GM23338 (cell line): ENCODE measurements at regions not wholly inside any gene's neighbourhood (a gene's known extent, or its start where the extent isn't known, plus 50 kb on each side); places are given as distances from the start of the nearest gene placed in this dataset.

Experiments used
- ATAC-seq: fragments of 200-7000 bp; cut with Tn5 transposase; 3 replicates; pipeline ENCODE4 v1.9.1; 2020
- DNase-seq: peaks from one replicate; pipeline ENCODE4 v3.0.0-alpha.2; 2015; ENCODE audit warnings: low spot score
- H2AFZ ChIP-seq: fragments of 200-600 bp; sonication (generic); 2 replicates; pipeline ENCODE4 v1.8.0; 2016; ENCODE audit warnings: antibody characterized with exemption, mild to moderate bottlenecking, moderate library complexity
- H3F3A ChIP-seq: fragments of 200-600 bp; sonication (generic); replicated peaks from 2 replicates; pipeline ENCODE4 v1.8.0; 2017; ENCODE audit warnings: antibody characterized with exemption, mixed run types, low read depth
- H3K27ac ChIP-seq: fragments of 200-600 bp; sonication (generic); 2 replicates; pipeline ENCODE4 v1.6.1; 2016; ENCODE audit warnings: low read depth
- H3K27me3 ChIP-seq: fragments of 200-600 bp; sonication (generic); 2 replicates; pipeline ENCODE4 v1.8.0; 2016; ENCODE audit warnings: mild to moderate bottlenecking, mixed run types, moderate library complexity; ENCODE audit not compliant: insufficient read depth
- H3K36me3 ChIP-seq: fragments of 200-600 bp; sonication (generic); 2 replicates; pipeline ENCODE4 v1.8.0; 2016; ENCODE audit warnings: mild to moderate bottlenecking; ENCODE audit not compliant: insufficient read depth
- H3K4me1 ChIP-seq: fragments of 200-600 bp; sonication (generic); 2 replicates; pipeline ENCODE4 v1.8.0; 2016; ENCODE audit warnings: mild to moderate bottlenecking, moderate library complexity; ENCODE audit not compliant: insufficient read depth
- H3K4me2 ChIP-seq: fragments of 200-600 bp; sonication (generic); 2 replicates; pipeline ENCODE4 v1.7.1; 2017; ENCODE audit warnings: mixed run types
- H3K4me3 ChIP-seq: fragments of 200-600 bp; sonication (generic); 2 replicates; pipeline ENCODE4 v1.6.1; 2016; ENCODE audit warnings: mixed run types
- H3K79me2 ChIP-seq: fragments of 200-600 bp; sonication (generic); replicated peaks from 2 replicates; pipeline ENCODE4 v1.8.0; 2017; ENCODE audit warnings: mild to moderate bottlenecking; ENCODE audit not compliant: insufficient read depth
- H3K9me2 ChIP-seq: fragments of 200-600 bp; sonication (generic); 2 replicates; pipeline ENCODE4 v1.8.0; 2017; ENCODE audit not compliant: insufficient read depth
- H4K20me1 ChIP-seq: fragments of 200-600 bp; sonication (generic); replicated peaks from 2 replicates; pipeline ENCODE4 v1.8.0; 2017; ENCODE audit warnings: mild to moderate bottlenecking; ENCODE audit not compliant: insufficient read depth
- H3K27ac Mint-ChIP-seq: 2 replicates; pipeline ENCODE4 v1.8.0; 2020; ENCODE audit warnings: inconsistent platforms, mild to moderate bottlenecking, moderate library complexity, mixed read lengths
- H3K27me3 Mint-ChIP-seq: 3 replicates; pipeline ENCODE4 v1.8.0; 2022; ENCODE audit warnings: low read depth, mild to moderate bottlenecking, moderate library complexity, mixed read lengths, inconsistent platforms; ENCODE audit not compliant: insufficient read depth, poor library complexity
- H3K36me3 Mint-ChIP-seq: 3 replicates; pipeline ENCODE4 v1.8.0; 2021; ENCODE audit warnings: low read depth, mild to moderate bottlenecking, inconsistent platforms, moderate library complexity, mixed read lengths
- H3K4me1 Mint-ChIP-seq: 3 replicates; pipeline ENCODE4 v1.8.0; 2020; ENCODE audit warnings: mild to moderate bottlenecking, inconsistent platforms, mixed read lengths
- H3K4me3 Mint-ChIP-seq: 3 replicates; pipeline ENCODE4 v1.8.0; 2021; ENCODE audit warnings: moderate library complexity, mild to moderate bottlenecking, inconsistent platforms, mixed read lengths
- H3K9me3 Mint-ChIP-seq: 3 replicates; pipeline ENCODE4 v1.8.0; 2020; ENCODE audit warnings: moderate library complexity, mild to moderate bottlenecking, inconsistent platforms, mixed read lengths
- CREB1 ChIP-seq: fragments of 250-450 bp; sonication (Bioruptor Pico); IDR thresholded peaks from 2 replicates; pipeline ENCODE4 v1.5.0; 2020; ENCODE audit warnings: low read depth, mild to moderate bottlenecking, moderate library complexity
- EZH2 ChIP-seq: fragments of 200-600 bp; sonication (generic); IDR thresholded peaks from one replicate; pipeline ENCODE4 v1.8.0; 2017; ENCODE audit warnings: antibody characterized with exemption, mild to moderate bottlenecking, low read depth; ENCODE audit not compliant: unreplicated experiment
- EZH2phosphoT487 ChIP-seq: fragments of 200-600 bp; sonication (generic); IDR thresholded peaks from one replicate; pipeline ENCODE4 v1.8.1; 2018; ENCODE audit warnings: antibody characterized with exemption; ENCODE audit not compliant: unreplicated experiment
- JUNB ChIP-seq: IDR thresholded peaks from one replicate; pipeline ENCODE4 v1.6.1; 2016; ENCODE audit warnings: antibody characterized with exemption; ENCODE audit not compliant: unreplicated experiment
- NANOG ChIP-seq: IDR thresholded peaks from 2 replicates; pipeline ENCODE4 v1.6.1; 2016; ENCODE audit warnings: antibody characterized with exemption, borderline replicate concordance
- POLR2AphosphoS5 ChIP-seq: IDR thresholded peaks from 2 replicates; pipeline ENCODE4 v1.6.1; 2016; ENCODE audit warnings: antibody characterized with exemption, low read depth
- ZNF331 ChIP-seq: fragments of 250-450 bp; sonication (Bioruptor Pico); IDR thresholded peaks from 2 replicates; pipeline ENCODE4 v1.5.0; 2020; ENCODE audit warnings: low read depth, mild to moderate bottlenecking, moderate library complexity
- TF ChIP-seq, protein P1 (sequence below): fragments of 250-450 bp; sonication (Bioruptor Pico); IDR thresholded peaks from 2 replicates; pipeline ENCODE4 v1.5.0; 2020; ENCODE audit warnings: mild to moderate bottlenecking, moderate library complexity
- TF ChIP-seq, protein P2 (sequence below): IDR thresholded peaks from one replicate; pipeline ENCODE4 v1.6.1; 2018; ENCODE audit warnings: antibody characterized with exemption; ENCODE audit not compliant: unreplicated experiment
- TF ChIP-seq, protein P3 (sequence below), 2 experiments: fragments of 200-600 bp in 1 of 2; sonication (generic) in 1 of 2; conservative IDR thresholded peaks; 2 replicates each; pipeline versions ENCODE4 v1.5.1 to v1.6.1; 2016 to 2017; ENCODE audit warnings: antibody characterized with exemption in 2 of 2, low read depth in 2 of 2, mild to moderate bottlenecking in 2 of 2, moderate library complexity in 1 of 2
- TF ChIP-seq, protein P4 (sequence below): IDR thresholded peaks from 2 replicates; pipeline ENCODE4 v1.6.1; 2016; ENCODE audit warnings: antibody characterized with exemption

DNA sequence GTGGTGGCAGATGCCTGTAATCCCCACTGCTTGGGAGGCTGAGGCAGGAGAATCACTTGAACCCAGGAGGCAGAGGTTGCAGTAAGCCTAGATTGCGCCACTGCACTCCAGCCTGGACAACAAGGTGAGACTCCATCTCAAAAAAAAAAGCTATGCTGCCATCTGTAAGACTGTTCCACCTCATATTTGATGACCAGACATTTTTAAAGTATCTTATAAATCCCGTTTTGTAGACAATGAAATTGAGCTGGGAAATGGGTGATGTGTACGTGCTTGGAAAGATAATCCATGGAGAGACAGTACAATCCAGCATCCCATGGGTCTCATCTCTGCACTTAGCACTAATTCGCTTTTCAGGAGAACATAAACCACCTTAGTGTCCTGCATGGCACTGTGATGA, 126.5 kb upstream of the ATP5MC3 start:
- Mint-ChIP-seq H3K9me3 (no peaks in the 10 kb centered on the region), H3K4me1 (peaks cover 15% of the 10 kb centered on the region), H3K27me3 (peaks cover 2% of the 10 kb centered on the region), H3K36me3 (no peaks in the 10 kb centered on the region), H3K27ac (no peak overlapping the region), H3K4me3 (no peak overlapping the region)
- Histone ChIP-seq H4K20me1 (no peaks in the 10 kb centered on the region), H2AFZ (no peak overlapping the region), H3K4me3 (no peak overlapping the region), H3K27ac (no peak overlapping the region), H3F3A (no peaks in the 10 kb centered on the region), H3K9me2 (no peaks in the 10 kb centered on the region), H3K27me3 (no peaks in the 10 kb centered on the region; the same call in 1 of the 2 replicates), H3K79me2 (no peaks in the 10 kb centered on the region), H3K4me1 (peaks cover 12% of the 10 kb centered on the region; the same call in 1 of the 2 replicates), H3K36me3 (no peaks in the 10 kb centered on the region), H3K4me2 (no peak overlapping the region)
- no peak for DNase-seq
- no peak for ATAC-seq
- TF ChIP-seq, protein P1, sequence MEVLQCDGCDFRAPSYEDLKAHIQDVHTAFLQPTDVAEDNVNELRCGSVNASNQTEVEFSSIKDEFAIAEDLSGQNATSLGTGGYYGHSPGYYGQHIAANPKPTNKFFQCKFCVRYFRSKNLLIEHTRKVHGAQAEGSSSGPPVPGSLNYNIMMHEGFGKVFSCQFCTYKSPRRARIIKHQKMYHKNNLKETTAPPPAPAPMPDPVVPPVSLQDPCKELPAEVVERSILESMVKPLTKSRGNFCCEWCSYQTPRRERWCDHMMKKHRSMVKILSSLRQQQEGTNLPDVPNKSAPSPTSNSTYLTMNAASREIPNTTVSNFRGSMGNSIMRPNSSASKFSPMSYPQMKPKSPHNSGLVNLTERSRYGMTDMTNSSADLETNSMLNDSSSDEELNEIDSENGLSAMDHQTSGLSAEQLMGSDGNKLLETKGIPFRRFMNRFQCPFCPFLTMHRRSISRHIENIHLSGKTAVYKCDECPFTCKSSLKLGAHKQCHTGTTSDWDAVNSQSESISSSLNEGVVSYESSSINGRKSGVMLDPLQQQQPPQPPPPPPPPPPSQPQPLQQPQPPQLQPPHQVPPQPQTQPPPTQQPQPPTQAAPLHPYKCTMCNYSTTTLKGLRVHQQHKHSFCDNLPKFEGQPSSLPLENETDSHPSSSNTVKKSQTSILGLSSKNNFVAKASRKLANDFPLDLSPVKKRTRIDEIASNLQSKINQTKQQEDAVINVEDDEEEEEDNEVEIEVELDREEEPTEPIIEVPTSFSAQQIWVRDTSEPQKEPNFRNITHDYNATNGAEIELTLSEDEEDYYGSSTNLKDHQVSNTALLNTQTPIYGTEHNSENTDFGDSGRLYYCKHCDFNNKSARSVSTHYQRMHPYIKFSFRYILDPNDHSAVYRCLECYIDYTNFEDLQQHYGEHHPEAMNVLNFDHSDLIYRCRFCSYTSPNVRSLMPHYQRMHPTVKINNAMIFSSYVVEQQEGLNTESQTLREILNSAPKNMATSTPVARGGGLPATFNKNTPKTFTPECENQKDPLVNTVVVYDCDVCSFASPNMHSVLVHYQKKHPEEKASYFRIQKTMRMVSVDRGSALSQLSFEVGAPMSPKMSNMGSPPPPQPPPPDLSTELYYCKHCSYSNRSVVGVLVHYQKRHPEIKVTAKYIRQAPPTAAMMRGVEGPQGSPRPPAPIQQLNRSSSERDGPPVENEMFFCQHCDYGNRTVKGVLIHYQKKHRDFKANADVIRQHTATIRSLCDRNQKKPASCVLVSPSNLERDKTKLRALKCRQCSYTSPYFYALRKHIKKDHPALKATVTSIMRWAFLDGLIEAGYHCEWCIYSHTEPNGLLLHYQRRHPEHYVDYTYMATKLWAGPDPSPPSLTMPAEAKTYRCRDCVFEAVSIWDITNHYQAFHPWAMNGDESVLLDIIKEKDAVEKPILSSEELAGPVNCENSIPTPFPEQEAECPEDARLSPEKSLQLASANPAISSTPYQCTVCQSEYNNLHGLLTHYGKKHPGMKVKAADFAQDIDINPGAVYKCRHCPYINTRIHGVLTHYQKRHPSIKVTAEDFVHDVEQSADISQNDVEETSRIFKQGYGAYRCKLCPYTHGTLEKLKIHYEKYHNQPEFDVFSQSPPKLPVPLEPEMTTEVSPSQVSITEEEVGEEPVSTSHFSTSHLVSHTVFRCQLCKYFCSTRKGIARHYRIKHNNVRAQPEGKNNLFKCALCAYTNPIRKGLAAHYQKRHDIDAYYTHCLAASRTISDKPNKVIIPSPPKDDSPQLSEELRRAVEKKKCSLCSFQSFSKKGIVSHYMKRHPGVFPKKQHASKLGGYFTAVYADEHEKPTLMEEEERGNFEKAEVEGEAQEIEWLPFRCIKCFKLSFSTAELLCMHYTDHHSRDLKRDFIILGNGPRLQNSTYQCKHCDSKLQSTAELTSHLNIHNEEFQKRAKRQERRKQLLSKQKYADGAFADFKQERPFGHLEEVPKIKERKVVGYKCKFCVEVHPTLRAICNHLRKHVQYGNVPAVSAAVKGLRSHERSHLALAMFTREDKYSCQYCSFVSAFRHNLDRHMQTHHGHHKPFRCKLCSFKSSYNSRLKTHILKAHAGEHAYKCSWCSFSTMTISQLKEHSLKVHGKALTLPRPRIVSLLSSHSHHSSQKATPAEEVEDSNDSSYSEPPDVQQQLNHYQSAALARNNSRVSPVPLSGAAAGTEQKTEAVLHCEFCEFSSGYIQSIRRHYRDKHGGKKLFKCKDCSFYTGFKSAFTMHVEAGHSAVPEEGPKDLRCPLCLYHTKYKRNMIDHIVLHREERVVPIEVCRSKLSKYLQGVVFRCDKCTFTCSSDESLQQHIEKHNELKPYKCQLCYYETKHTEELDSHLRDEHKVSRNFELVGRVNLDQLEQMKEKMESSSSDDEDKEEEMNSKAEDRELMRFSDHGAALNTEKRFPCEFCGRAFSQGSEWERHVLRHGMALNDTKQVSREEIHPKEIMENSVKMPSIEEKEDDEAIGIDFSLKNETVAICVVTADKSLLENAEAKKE (CRISPR knock-in tag) = no peak
- TF ChIP-seq EZH2 (no peak), CREB1 (no peak), NANOG (no peak), EZH2phosphoT487 (no peak), POLR2AphosphoS5 (no peak), JUNB (no peak), ZNF331 (CRISPR knock-in tag) (no peak)
- TF ChIP-seq, protein P2, sequence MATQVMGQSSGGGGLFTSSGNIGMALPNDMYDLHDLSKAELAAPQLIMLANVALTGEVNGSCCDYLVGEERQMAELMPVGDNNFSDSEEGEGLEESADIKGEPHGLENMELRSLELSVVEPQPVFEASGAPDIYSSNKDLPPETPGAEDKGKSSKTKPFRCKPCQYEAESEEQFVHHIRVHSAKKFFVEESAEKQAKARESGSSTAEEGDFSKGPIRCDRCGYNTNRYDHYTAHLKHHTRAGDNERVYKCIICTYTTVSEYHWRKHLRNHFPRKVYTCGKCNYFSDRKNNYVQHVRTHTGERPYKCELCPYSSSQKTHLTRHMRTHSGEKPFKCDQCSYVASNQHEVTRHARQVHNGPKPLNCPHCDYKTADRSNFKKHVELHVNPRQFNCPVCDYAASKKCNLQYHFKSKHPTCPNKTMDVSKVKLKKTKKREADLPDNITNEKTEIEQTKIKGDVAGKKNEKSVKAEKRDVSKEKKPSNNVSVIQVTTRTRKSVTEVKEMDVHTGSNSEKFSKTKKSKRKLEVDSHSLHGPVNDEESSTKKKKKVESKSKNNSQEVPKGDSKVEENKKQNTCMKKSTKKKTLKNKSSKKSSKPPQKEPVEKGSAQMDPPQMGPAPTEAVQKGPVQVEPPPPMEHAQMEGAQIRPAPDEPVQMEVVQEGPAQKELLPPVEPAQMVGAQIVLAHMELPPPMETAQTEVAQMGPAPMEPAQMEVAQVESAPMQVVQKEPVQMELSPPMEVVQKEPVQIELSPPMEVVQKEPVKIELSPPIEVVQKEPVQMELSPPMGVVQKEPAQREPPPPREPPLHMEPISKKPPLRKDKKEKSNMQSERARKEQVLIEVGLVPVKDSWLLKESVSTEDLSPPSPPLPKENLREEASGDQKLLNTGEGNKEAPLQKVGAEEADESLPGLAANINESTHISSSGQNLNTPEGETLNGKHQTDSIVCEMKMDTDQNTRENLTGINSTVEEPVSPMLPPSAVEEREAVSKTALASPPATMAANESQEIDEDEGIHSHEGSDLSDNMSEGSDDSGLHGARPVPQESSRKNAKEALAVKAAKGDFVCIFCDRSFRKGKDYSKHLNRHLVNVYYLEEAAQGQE = no peak
- TF ChIP-seq, protein P3, sequence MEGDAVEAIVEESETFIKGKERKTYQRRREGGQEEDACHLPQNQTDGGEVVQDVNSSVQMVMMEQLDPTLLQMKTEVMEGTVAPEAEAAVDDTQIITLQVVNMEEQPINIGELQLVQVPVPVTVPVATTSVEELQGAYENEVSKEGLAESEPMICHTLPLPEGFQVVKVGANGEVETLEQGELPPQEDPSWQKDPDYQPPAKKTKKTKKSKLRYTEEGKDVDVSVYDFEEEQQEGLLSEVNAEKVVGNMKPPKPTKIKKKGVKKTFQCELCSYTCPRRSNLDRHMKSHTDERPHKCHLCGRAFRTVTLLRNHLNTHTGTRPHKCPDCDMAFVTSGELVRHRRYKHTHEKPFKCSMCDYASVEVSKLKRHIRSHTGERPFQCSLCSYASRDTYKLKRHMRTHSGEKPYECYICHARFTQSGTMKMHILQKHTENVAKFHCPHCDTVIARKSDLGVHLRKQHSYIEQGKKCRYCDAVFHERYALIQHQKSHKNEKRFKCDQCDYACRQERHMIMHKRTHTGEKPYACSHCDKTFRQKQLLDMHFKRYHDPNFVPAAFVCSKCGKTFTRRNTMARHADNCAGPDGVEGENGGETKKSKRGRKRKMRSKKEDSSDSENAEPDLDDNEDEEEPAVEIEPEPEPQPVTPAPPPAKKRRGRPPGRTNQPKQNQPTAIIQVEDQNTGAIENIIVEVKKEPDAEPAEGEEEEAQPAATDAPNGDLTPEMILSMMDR (conservative IDR thresholded peaks at IDR 0.05; ENCODE audit: low read depth in 2 of 2) = no peak
- TF ChIP-seq, protein P4, sequence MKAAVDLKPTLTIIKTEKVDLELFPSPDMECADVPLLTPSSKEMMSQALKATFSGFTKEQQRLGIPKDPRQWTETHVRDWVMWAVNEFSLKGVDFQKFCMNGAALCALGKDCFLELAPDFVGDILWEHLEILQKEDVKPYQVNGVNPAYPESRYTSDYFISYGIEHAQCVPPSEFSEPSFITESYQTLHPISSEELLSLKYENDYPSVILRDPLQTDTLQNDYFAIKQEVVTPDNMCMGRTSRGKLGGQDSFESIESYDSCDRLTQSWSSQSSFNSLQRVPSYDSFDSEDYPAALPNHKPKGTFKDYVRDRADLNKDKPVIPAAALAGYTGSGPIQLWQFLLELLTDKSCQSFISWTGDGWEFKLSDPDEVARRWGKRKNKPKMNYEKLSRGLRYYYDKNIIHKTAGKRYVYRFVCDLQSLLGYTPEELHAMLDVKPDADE = no peak
